HEK293 (cell line): ENCODE measurements at regions not wholly inside any gene's neighbourhood (a gene's known extent, or its start where the extent isn't known, plus 50 kb on each side); places are given as distances from the start of the nearest gene placed in this dataset.

ENCODE experiments used
- KLF16 ChIP-seq: fragments of 450-650 bp; formaldehyde crosslinking; IDR thresholded peaks from 2 replicates; pipeline ENCODE4 v1.5.1; 2017; ENCODE audit warnings: missing biosample characterization, missing genetic modification characterization
- ZBTB1 ChIP-seq: fragments of 450-650 bp; formaldehyde crosslinking; IDR thresholded peaks from 2 replicates; pipeline ENCODE4 v1.5.1; 2016; ENCODE audit warnings: missing biosample characterization, missing genetic modification characterization
- ZEB2 ChIP-seq: fragments of 450-650 bp; formaldehyde crosslinking; IDR thresholded peaks from 2 replicates; pipeline ENCODE4 v1.5.1; 2016; ENCODE audit warnings: missing biosample characterization, missing genetic modification characterization
- ZFP3 ChIP-seq: fragments of 450-650 bp; formaldehyde crosslinking; IDR thresholded peaks from 2 replicates; pipeline ENCODE4 v1.5.1; 2016; ENCODE audit warnings: low read depth, missing biosample characterization, missing genetic modification characterization
- ZNF23 ChIP-seq: fragments of 450-650 bp; formaldehyde crosslinking; IDR thresholded peaks from 2 replicates; pipeline ENCODE4 v1.5.1; 2016; ENCODE audit warnings: missing biosample characterization, missing genetic modification characterization, borderline replicate concordance
- ZNF311 ChIP-seq: fragments of 450-650 bp; formaldehyde crosslinking; IDR thresholded peaks from 2 replicates; pipeline ENCODE4 v1.5.1; 2017; ENCODE audit warnings: missing biosample characterization, missing genetic modification characterization, borderline replicate concordance
- ZNF610 ChIP-seq: fragments of 450-650 bp; formaldehyde crosslinking; IDR thresholded peaks from 2 replicates; pipeline ENCODE4 v1.5.1; 2016; ENCODE audit warnings: missing biosample characterization, missing genetic modification characterization, borderline replicate concordance
- ZNF670 ChIP-seq: fragments of 450-650 bp; formaldehyde crosslinking; IDR thresholded peaks from 2 replicates; pipeline ENCODE4 v1.5.1; 2016; ENCODE audit warnings: missing biosample characterization, missing genetic modification characterization, low read depth
- TF ChIP-seq, protein P1 (sequence below): fragments of 450-650 bp; formaldehyde crosslinking; IDR thresholded peaks from 2 replicates; pipeline ENCODE4 v1.5.1; 2016; ENCODE audit warnings: missing biosample characterization, missing genetic modification characterization
- TF ChIP-seq, protein P2 (sequence below): fragments of 450-650 bp; formaldehyde crosslinking; IDR thresholded peaks from 2 replicates; pipeline ENCODE4 v1.5.1; 2016; ENCODE audit warnings: missing biosample characterization, missing genetic modification characterization, low read depth
- TF ChIP-seq, protein P3 (sequence below): fragments of 450-650 bp; formaldehyde crosslinking; optimal IDR thresholded peaks from 2 replicates; pipeline ENCODE3; 2016; ENCODE audit warnings: missing biosample characterization, mild to moderate bottlenecking, missing genetic modification characterization
- TF ChIP-seq, protein P4 (sequence below): fragments of 450-650 bp; formaldehyde crosslinking; IDR thresholded peaks from 2 replicates; pipeline ENCODE4 v1.5.1; 2016; ENCODE audit warnings: missing biosample characterization, missing genetic modification characterization

DNA sequence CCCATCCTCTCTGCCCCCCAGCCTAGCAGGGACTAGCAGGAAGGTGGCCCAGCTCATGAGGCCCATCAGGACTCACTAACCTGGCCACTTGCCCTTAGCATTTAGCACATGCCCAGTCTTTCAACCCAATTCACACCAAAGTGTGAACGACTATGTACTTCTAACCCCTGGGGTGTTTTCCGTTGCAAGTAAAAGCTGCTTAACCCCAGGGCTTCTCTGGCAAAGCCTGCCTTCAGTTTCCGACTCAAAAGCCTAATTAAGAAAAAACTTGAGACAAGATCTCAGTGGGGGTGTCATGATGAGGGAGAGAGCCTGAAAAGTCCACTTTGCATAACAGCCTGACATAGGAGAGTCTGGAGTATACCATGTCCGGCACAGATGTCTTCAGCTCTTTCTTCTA, 347.8 kb downstream of the MN1 start:
- TF ChIP-seq ZFP3 (tag by site-specific recombination) (no peak), ZNF670 (no peak), ZEB2 (no peak), ZNF610 (tag by site-specific recombination) (no peak), ZNF23 (tag by site-specific recombination) (no peak), KLF16 (tag by site-specific recombination) (no peak), ZBTB1 (no peak), ZNF311 (tag by site-specific recombination) (no peak)
- TF ChIP-seq, protein P1, sequence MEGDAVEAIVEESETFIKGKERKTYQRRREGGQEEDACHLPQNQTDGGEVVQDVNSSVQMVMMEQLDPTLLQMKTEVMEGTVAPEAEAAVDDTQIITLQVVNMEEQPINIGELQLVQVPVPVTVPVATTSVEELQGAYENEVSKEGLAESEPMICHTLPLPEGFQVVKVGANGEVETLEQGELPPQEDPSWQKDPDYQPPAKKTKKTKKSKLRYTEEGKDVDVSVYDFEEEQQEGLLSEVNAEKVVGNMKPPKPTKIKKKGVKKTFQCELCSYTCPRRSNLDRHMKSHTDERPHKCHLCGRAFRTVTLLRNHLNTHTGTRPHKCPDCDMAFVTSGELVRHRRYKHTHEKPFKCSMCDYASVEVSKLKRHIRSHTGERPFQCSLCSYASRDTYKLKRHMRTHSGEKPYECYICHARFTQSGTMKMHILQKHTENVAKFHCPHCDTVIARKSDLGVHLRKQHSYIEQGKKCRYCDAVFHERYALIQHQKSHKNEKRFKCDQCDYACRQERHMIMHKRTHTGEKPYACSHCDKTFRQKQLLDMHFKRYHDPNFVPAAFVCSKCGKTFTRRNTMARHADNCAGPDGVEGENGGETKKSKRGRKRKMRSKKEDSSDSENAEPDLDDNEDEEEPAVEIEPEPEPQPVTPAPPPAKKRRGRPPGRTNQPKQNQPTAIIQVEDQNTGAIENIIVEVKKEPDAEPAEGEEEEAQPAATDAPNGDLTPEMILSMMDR (tag by site-specific recombination) = no peak
- TF ChIP-seq, protein P2, sequence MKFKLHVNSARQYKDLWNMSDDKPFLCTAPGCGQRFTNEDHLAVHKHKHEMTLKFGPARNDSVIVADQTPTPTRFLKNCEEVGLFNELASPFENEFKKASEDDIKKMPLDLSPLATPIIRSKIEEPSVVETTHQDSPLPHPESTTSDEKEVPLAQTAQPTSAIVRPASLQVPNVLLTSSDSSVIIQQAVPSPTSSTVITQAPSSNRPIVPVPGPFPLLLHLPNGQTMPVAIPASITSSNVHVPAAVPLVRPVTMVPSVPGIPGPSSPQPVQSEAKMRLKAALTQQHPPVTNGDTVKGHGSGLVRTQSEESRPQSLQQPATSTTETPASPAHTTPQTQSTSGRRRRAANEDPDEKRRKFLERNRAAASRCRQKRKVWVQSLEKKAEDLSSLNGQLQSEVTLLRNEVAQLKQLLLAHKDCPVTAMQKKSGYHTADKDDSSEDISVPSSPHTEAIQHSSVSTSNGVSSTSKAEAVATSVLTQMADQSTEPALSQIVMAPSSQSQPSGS (tag by site-specific recombination) = no peak
- TF ChIP-seq, protein P3, sequence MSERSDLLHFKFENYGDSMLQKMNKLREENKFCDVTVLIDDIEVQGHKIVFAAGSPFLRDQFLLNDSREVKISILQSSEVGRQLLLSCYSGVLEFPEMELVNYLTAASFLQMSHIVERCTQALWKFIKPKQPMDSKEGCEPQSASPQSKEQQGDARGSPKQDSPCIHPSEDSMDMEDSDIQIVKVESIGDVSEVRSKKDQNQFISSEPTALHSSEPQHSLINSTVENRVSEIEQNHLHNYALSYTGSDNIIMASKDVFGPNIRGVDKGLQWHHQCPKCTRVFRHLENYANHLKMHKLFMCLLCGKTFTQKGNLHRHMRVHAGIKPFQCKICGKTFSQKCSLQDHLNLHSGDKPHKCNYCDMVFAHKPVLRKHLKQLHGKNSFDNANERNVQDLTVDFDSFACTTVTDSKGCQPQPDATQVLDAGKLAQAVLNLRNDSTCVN = no peak
- TF ChIP-seq, protein P4, sequence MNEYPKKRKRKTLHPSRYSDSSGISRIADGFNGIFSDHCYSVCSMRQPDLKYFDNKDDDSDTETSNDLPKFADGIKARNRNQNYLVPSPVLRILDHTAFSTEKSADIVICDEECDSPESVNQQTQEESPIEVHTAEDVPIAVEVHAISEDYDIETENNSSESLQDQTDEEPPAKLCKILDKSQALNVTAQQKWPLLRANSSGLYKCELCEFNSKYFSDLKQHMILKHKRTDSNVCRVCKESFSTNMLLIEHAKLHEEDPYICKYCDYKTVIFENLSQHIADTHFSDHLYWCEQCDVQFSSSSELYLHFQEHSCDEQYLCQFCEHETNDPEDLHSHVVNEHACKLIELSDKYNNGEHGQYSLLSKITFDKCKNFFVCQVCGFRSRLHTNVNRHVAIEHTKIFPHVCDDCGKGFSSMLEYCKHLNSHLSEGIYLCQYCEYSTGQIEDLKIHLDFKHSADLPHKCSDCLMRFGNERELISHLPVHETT = no peak
